HG02885 (cell line): ENCODE measurements at regions not wholly inside any gene's neighbourhood (a gene's known extent, or its start where the extent isn't known, plus 50 kb on each side); places are given as distances from the start of the nearest gene placed in this dataset.

ENCODE experiments used
- ATAC-seq: cut with Tn5 transposase; IDR thresholded peaks from one replicate; pipeline ENCODE4 v1.9.1; 2021; ENCODE audit warnings: mild to moderate bottlenecking; ENCODE audit not compliant: unreplicated experiment, poor library complexity

DNA sequence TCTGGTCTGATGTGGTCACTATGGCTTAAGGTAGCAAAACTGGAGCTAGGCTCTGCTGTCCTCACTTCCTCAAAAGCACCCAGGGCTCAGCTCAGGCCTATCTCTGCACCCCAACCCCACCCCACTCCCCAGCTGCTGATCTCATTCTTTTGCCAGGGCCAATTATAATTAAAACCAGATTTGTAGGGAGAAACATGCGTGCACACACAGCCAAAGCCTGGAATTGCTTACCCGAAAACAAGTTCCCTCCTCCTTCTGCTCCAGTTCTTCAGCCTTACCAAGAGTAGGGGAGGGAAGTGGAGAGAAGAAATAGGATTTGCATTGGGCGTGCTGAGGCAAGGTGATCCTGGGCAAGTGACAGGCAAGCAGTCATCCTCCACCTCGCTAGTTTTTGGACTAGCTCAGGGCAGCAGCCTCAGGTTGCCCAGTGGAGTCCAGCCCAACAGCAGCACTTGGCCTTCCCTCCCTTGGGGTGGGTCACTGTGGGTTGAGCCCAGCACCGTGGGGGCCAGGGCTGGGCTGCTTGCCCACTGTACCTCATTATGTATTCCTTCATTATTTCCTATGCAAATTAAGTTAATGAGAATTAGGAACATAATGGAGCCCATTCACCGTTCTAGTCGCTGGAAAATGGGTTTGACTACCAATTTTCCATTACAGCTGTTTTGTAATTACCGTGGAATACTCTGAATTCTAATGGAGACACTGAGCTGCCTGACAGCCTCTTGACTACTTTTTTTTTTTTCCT lies 199.1 kb upstream of the CELF4 start:
- ATAC-seq = no peak

GRCh38 chr18:37762076-37762621 lies 196.6 kb upstream of the CELF4 start:
- ATAC-seq = no peak

DNA sequence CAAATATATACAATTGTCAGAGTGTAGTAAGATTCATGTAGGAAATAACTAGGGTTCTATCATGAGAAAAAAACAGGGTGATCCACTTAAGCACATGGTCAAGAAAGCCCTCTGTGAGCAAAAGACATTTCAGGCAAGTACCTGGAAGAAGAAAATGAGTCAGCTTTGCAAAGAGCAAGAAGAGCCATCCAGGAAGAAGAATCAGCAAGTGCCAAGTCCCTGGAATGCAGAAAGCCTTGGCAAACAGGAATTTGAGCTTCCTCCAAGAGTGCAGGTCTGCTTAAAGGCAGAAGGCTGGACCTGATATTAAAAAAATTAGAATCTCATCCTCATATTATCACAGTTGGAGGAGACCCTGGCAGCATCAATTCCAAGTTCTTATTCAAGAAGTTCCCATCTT lies 188.5 kb upstream of the CELF4 start:
- no peak for ATAC-seq

GRCh38 chr18:37742436-37742835 lies 176.8 kb upstream of the CELF4 start:
- ATAC-seq = no peak

GRCh38 chr18:37741032-37741623 lies 175.5 kb upstream of the CELF4 start:
- no peak for ATAC-seq

DNA sequence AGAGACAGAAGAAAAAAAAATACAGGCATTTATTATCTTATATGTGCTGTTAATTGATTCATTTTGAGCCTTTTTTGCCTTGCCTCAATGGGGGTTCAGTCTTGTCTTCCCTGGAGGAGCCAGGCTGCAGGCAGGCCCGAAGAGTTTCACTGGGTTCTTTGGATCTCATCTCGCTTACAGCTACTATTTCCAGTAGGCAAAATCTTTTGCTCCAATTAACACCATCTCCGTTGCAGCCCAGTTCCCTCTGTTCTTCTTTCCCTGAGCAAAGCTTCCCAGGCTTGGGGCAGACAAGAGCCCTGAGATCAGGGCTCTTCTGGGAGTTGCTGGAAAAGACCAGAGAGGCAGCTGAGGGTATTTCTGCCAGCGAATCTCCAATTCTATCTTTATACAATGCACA lies 168.8 kb upstream of the CELF4 start:
- ATAC-seq = no peak

- no peak for ATAC-seq
These were observed 164.1 kb upstream of the CELF4 start for GRCh38 chr18:37729716-37730115.

DNA sequence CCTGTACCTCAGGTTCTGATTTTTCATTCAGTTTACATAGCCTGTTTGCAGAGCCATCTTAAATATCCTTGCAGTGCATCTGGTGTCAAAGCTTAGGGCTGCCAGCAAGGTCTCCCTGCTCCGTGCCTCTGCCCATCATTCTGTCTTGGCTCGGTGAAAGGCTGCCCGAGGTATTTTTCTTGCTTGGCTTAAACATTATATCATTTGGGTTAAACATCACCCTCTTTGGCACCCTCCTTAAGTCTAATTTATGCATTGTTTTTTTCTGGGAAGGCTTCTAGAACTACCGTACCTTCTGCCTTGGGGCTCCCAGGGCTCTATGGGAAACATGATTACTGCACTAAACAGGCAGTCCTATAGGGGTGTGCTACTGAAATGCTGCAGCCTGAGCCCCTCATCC lies 158.6 kb upstream of the CELF4 start:
- ATAC-seq = no peak

DNA sequence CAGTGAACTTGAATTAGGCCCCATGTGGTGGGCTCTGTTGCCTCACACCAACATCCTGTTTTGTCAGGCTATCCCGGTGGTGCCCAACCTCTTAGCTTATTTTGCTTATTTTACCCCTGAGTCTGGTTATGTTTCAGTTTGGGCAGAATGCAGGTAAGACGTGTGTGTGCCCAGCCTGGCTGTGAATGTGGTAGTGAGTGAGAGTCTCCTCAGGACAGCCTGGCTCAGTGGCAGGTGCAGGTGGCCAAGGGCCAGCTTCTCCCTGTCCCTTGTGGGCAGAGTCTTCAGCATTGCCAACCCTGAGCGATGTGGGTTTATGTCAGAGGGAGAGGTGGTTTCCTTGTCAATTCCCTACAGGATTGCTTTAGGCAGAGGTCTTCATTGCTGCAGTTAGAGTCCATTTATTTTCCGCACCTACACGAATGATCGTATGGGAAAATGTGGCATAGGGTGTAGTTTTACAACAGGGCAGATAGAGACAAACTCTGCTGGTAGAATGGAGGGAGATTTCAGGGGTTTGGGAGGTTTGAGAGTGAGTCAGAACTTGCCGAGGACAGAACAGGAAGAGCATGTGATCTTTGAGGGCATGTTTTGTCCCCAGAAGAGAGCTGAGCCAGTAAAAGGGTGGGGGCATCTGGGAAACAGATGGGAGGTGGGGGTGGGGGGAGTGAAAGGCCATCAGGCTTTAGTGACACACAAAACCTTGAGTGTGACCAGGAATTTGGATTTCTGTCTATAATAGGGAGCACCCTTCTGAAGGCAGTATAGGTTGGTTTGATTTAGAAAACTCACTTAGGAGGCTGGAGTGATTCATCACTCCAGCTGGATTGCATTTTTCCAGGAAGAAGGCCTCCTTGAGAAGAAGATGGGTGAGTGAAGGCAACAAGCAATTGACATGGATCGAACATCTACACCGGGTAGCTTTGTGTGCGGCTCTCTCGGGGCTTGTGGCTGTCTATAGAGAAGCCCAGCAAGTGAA lies 156.2 kb upstream of the CELF4 start:
- no peak for ATAC-seq

DNA sequence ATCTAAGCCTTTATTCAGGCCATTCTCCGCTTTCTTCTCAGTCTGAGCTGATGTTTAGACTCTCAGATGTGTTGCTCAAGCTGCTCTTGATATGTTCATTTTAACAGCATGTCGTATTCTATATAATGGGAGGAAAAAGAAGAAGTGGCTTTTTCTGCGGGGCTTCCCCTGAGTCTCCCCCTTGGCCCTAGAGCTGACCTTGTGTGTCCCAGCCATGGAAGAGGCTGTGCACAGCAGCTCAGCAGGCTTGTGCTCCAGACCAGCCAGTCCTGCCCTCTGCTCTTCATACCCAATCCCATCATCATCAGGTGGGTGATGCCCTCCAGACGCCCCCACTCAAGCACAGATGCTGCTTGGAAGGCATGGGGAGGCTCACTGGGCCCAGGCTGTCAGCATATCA lies 155.1 kb upstream of the CELF4 start:
- ATAC-seq = no peak

DNA sequence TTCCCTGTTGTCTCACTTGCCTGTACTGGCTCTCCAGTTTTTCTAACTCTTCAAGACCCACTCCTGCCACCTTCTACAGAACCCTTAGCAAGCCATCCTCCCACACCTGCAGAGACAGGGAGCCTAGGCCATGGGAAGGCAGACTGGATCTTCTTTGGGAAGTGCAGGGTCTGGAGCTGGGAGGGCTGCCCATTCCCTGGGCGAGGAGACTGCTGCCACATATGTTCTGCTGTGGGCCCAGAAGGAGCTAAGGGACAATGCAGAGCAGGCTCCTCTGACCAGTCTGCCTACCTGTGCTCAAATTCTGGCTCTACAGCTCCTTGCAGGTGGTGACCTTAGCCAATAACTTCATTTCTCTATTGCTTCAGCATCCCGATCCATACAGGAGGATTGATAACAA lies 152.1 kb upstream of the CELF4 start:
- no peak for ATAC-seq

GRCh38 chr18:37717098-37717497 lies 151.5 kb upstream of the CELF4 start:
- ATAC-seq = no peak

DNA sequence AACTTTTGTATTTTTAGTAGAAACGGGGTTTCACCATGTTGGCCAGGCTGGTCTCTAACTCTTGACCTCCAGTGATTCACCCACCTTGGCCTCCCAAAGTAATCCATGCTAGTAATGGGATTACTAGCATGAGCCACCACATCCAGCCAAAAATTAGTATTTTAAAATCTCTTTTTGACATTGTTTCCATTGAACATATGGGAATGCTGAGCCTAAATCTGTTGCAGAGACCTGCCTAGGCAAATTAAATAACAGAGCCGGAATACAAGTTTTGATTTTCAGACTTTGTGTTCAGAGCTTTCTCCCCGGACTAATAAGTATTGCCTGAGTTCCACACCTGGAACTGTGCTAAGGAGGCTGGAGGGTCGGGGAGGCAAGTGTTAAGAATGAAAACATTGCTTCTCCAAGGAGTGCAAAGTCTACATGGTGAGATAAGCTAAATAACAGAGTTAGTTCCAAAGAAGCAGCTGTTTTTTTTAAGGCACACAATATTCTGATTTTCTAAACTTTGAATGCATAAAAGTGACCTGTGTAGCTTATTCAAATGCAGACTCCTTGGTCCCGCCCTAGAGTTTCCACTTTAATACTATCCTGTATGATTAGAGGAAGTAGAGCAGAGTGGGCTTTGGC lies 150.6 kb upstream of the CELF4 start:
- ATAC-seq = no peak

- ATAC-seq = no peak
These were observed 149.1 kb upstream of the CELF4 start for GRCh38 chr18:37714691-37715090.

- no peak for ATAC-seq
These were observed 147.2 kb upstream of the CELF4 start for GRCh38 chr18:37712776-37713175.

DNA sequence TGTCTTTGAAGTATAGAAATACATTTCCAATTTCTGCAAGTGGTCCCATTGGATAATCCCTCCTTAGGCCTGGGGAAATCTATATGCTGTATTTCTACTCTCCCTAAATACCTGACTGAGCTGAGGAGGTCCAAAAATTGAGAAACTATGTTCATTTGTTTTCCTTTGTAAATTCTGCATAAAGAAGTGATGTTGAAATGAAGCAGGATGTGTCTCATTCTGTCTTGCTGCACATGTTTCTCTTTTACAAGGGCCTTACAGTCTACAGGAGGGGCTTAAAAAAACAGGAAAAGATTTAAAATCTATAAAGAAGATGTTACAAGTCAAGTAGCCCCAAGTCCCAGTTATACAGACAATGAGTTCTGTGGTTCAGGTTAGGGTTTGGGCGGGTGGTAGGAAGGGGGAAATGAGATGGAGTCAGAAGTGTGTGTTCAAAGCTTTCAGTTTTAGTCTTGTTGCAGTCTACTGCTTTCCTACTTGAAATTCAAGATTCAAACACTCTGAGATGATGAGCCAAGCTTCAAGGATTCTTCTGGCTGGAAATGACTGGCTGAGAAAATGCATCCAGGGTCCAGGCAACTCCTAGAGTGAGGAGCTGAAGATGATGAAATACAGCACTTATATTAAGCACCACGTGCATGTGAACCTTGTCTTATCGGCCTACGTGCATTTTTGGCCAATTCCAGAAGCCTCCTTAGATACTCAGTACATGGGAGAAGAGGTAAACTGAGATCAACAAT lies 146.3 kb upstream of the CELF4 start:
- ATAC-seq = no peak

DNA sequence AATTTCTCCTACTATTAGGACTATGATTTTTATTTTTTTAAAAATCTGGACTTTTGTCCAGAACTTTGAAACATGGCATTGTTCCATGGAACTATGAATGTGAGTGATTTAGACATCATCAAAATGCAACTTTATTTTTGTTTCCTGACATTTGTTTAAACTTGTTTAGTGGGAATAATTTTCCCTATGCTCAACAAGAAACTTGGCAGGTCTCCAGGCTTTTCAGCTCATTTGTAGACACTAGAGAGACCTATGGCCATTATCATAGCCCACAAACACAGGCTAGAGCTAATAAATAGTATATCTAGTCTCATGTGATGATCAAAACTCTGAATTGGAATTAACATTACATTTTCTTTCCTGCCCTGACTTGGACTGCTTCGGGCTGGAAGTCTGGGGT lies 145.1 kb upstream of the CELF4 start:
- ATAC-seq = no peak

GRCh38 chr18:37709740-37710139 lies 144.1 kb upstream of the CELF4 start:
- no peak for ATAC-seq

- ATAC-seq = no peak
These were observed 139.4 kb upstream of the CELF4 start for GRCh38 chr18:37705016-37705415.

DNA sequence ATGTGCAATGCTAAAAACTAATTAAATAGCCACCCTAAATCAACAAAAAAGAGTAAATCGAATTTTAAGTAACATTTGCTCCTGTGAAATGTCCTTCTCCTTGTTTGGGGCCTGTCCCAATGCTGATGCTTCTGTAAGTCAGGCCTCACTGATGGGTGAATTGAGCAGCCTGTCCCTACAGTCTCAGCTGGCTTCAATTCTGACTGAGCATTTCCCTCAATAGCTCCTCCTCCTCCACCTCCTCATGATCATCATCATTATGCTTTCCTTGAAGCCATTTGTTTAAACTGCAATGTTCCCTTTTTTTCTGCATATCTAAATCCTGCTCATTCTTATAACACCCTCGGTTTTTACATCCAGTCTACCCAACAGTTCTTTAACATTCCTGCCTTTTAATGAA lies 137.2 kb upstream of the CELF4 start:
- ATAC-seq = no peak
